Smooth muscle cell (in vitro differentiated cells): ENCODE measurements at regions not wholly inside any gene's neighbourhood (a gene's known extent, or its start where the extent isn't known, plus 50 kb on each side); places are given as distances from the start of the nearest gene placed in this dataset.

ENCODE experiments used
- DNase-seq: peaks from one replicate; lab custom pipeline; 2025; ENCODE audit not compliant: unreplicated experiment; lab: John Stamatoyannopoulos, UW
- H2AFZ ChIP-seq: fragments of 200-600 bp; sonication (generic); 2 replicates; pipeline ENCODE4 v1.6.0; 2016; ENCODE audit warnings: antibody characterized with exemption, low read depth, mild to moderate bottlenecking
- H3F3A ChIP-seq: fragments of 200-600 bp; sonication (generic); 2 replicates; pipeline ENCODE4 v1.6.0; 2017; ENCODE audit warnings: antibody characterized with exemption, low read depth
- H3K27ac ChIP-seq: fragments of 200-600 bp; sonication (generic); 2 replicates; pipeline ENCODE4 v1.5.1; 2016; ENCODE audit warnings: low read depth, mild to moderate bottlenecking
- H3K27me3 ChIP-seq: fragments of 200-600 bp; sonication (generic); 2 replicates; pipeline ENCODE4 v1.6.1; 2016; ENCODE audit warnings: low read depth, mild to moderate bottlenecking
- H3K36me3 ChIP-seq: fragments of 200-600 bp; sonication (generic); 2 replicates; pipeline ENCODE4 v1.5.1; 2016; ENCODE audit warnings: low read depth
- H3K4me1 ChIP-seq: fragments of 200-600 bp; sonication (generic); 2 replicates; pipeline ENCODE4 v1.5.1; 2016; ENCODE audit warnings: low read depth
- H3K4me2 ChIP-seq: fragments of 200-600 bp; sonication (generic); 2 replicates; pipeline ENCODE4 v1.6.0; 2016; ENCODE audit warnings: mild to moderate bottlenecking
- H3K4me3 ChIP-seq: fragments of 200-600 bp; sonication (generic); 2 replicates; pipeline ENCODE4 v1.5.1; 2016; ENCODE audit warnings: mild to moderate bottlenecking
- H3K79me2 ChIP-seq: fragments of 200-600 bp; sonication (generic); 2 replicates; pipeline ENCODE4 v1.6.0; 2016; ENCODE audit warnings: low read depth, mild to moderate bottlenecking
- H3K9ac ChIP-seq: fragments of 200-600 bp; sonication (generic); 2 replicates; pipeline ENCODE4 v1.6.0; 2016; ENCODE audit warnings: low read depth
- H3K9me3 ChIP-seq: fragments of 200-600 bp; sonication (generic); replicated peaks from 2 replicates; pipeline ENCODE4 v1.5.1; 2016; ENCODE audit warnings: low read depth
- H4K20me1 ChIP-seq: fragments of 200-600 bp; sonication (generic); 2 replicates; pipeline ENCODE4 v1.6.0; 2016; ENCODE audit warnings: low read depth
- CTCF ChIP-seq: fragments of 200-600 bp; sonication (generic); IDR thresholded peaks from 2 replicates; pipeline ENCODE4 v1.5.1; 2017; ENCODE audit warnings: borderline replicate concordance, mild to moderate bottlenecking, antibody characterized with exemption; ENCODE audit not compliant: insufficient read depth, poor library complexity, severe bottlenecking
- WGBS: methylation state at CpG from one replicate; pipeline ENCODE4 v1.1.7; 2016; ENCODE audit warnings: low lambda C conversion rate; 5-methylcytosine and 5-hydroxymethylcytosine counted together

- TF ChIP-seq CTCF: no peak
- Histone ChIP-seq H3K79me2 (no peaks in the 10 kb centered on the region), H3K4me2 (no peak overlapping the region), H3K27ac (no peak overlapping the region), H4K20me1 (no peaks in the 10 kb centered on the region), H3K36me3 (no peaks in the 10 kb centered on the region), H3K9ac (no peak overlapping the region), H3K9me3 (no peaks in the 10 kb centered on the region), H3K4me3 (no peak overlapping the region), H3K4me1 (peaks cover 19% of the 10 kb centered on the region), H2AFZ (peak overlapping the region; percentile 4), H3K27me3 (no peaks in the 10 kb centered on the region), H3F3A (no peaks in the 10 kb centered on the region)
- WGBS: 27% methylated on average over 4 of the region's 4 CpGs
- no peak for DNase-seq
Observed at GRCh38 chr5:103393101-103393754, 134.7 kb downstream of the MACIR start.

GRCh38 chr5:103391659-103392058, 133.1 kb downstream of the MACIR start:
- Histone ChIP-seq H3K4me1 (peaks cover 19% of the 10 kb centered on the region), H2AFZ (no peak overlapping the region), H3K4me2 (no peak overlapping the region), H3K4me3 (no peak overlapping the region), H3K79me2 (no peaks in the 10 kb centered on the region), H3K9me3 (no peaks in the 10 kb centered on the region), H4K20me1 (no peaks in the 10 kb centered on the region), H3K36me3 (no peaks in the 10 kb centered on the region), H3K27ac (no peak overlapping the region), H3K27me3 (no peaks in the 10 kb centered on the region), H3K9ac (no peak overlapping the region), H3F3A (no peaks in the 10 kb centered on the region)
- no peak for DNase-seq
- 97% methylated on average over 5 of the region's 5 CpGs for WGBS
- no peak for TF ChIP-seq CTCF

GRCh38 chr5:103389846-103390245, 131.3 kb downstream of the MACIR start:
- 72% methylated on average over 3 of the region's 3 CpGs for WGBS
- no peak for TF ChIP-seq CTCF
- no peak for DNase-seq
- Histone ChIP-seq H3K27ac (no peak overlapping the region), H3K79me2 (no peaks in the 10 kb centered on the region), H3K9me3 (no peaks in the 10 kb centered on the region), H3F3A (no peaks in the 10 kb centered on the region), H3K36me3 (no peaks in the 10 kb centered on the region), H3K4me2 (no peak overlapping the region), H4K20me1 (no peaks in the 10 kb centered on the region), H2AFZ (no peak overlapping the region), H3K4me3 (no peak overlapping the region), H3K4me1 (peaks cover 19% of the 10 kb centered on the region), H3K9ac (no peak overlapping the region), H3K27me3 (no peaks in the 10 kb centered on the region)

- no peak for TF ChIP-seq CTCF
- DNase-seq: no peak
- Histone ChIP-seq H3K36me3 (no peaks in the 10 kb centered on the region), H4K20me1 (no peaks in the 10 kb centered on the region), H2AFZ (no peak overlapping the region), H3K4me1 (peaks cover 19% of the 10 kb centered on the region), H3F3A (no peaks in the 10 kb centered on the region), H3K4me3 (no peak overlapping the region), H3K9me3 (no peaks in the 10 kb centered on the region), H3K79me2 (no peaks in the 10 kb centered on the region), H3K4me2 (no peak overlapping the region), H3K9ac (no peak overlapping the region), H3K27ac (no peak overlapping the region), H3K27me3 (no peaks in the 10 kb centered on the region)
- WGBS: 92% methylated on average over 2 of the region's 2 CpGs
Observed at GRCh38 chr5:103389357-103389756, 130.8 kb downstream of the MACIR start.
